ENCODE measurements at regions not wholly inside any gene's neighbourhood (a gene's known extent, or its start where the extent isn't known, plus 50 kb on each side); places are given as distances from the start of the nearest gene placed in this dataset.

DNA sequence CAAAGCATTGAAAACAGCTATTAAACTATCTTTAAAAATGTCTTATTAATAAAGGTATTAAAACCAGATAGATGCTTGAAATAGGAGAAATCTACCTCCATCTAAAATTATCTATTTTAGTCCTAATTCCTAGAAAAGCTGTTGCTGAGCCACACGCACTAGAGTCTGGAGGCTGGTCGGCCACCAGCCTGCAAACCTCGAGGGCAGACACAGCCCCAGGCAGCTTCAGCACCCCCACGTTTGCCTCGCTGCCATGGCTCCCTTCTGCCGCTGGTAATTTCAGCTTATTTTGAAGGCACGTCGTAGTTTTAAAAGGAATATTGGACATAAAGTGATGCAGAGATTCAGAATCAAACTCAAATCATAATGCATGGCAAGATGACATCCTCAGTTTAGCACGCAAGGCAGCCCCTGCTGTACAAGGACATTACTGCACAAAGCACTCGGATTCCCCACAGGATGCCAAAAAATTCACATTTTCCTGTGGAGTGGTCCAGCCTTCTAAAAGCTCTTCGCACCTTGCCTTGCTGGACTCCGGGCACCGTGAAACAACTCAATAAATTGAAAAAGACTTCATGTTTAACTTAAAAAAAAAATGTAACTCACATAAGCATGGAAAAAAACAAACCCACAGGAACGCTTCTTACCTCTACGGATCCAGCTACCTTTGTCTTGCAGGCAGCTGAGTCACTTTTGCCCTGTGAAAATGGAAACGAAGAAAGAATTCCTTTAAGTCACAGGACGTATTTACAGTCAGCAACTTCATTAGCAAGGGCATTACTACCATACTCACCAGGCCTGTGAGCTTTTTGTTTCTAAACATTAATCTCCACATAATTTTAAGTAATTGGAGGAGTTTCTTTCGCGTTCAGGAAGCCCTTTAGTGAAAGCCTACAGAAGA, 143.4 kb upstream of the RPS6KA2 start:
- DNase-seq: no peak

GRCh38 chr6:166769648-166770047, 142.6 kb upstream of the RPS6KA2 start:
- no peak for DNase-seq

DNA sequence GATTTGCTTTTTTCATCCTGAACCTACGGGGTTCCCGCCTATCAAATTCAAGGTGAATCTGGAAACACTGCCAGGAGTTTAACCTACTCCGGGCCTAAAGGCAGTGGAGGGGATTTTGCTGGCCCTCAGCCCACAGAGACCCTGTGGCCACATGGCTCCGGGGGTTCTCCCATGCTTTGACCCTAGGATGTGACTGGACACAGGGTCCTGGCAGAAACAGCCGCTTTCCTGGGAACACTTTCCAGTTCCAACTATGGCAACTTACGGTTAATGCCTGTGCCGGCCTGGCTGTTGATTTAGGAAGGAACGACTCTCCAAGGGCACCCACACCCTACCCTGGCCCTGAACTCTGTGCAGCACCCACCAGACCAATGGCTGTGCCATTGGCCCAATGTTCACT, 141.7 kb upstream of the RPS6KA2 start:
- no peak for DNase-seq

- no peak for DNase-seq
These were observed 140.2 kb upstream of the RPS6KA2 start for GRCh38 chr6:166767230-166767629.

DNA sequence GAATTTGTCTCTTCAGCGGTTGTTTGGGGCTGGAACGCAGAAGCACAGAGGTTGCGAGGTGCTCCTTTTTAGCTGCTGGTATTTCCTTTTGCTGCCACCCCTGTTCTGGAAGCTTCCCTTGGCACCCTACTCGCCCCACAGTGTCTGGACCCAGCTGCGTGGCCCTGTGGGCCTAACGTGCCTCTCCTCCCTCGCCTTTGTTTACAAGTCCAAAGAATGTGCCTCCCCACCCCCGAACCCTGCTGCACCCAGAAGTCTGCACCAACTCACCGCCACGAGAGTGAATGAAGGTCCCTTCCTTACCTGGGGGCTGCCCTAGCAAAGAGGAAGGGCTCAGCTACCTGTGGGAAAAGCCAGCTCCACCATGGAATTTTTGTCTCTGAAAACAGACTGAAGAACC, 139.7 kb upstream of the RPS6KA2 start:
- no peak for DNase-seq

DNA sequence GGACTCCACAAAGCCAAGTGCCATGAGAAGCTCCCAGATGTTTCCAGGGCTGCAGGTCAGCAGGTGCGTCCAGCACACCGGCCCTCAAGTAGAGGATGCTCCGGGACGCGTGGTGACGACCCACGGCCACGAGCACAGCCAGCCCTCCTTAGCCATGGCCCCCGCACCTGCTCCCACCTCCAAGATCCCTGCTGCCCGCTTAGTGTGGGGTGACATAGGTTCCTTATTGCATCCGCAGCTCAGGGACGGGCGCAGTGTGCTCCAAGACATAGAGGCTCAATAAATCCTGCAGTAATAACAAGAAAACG, 138.1 kb upstream of the RPS6KA2 start:
- no peak for DNase-seq

GRCh38 chr6:166764473-166765233, 137.6 kb upstream of the RPS6KA2 start:
- no peak for DNase-seq

DNA sequence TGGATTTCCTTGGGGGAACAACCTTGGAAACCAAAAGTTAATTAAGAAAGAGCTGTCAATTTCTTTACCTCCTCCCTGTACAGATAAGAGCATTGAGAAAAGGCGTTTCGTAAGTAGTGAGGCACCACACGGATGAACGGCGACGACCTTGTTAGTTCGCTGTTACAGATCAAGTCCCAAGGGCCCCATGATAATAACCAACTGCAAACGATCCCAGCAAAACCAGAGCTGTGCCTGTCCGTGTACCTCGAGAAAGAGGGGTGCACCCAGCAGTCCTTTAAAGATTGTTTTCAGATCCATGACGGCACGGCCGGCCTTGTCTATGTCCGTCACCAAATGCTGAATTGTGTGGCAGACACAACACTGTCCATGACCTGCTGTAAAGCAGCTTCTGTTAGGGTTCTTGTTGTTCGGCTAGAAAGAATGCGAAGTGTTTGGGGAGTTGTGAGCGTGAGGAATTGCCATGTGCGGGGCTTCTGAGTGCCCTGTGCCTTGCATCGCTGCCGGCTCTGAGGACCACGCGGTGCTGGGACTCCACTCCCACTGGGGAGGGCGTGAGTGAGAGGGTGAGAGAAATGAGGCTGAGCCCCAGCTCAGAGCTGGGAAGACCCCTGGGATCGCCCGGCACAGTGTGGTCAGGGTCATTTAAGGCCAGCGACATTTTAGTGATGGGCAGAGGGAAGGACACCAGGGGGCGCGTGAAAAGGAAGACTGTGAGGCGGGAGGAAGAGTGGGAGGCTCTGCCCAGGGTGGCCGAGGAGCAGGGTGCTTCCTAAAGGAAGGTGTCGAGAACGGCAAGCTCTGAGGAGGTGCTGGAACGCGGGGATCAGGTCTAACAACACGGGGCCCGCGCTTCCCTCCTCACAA, 136.8 kb upstream of the RPS6KA2 start:
- no peak for DNase-seq

- DNase-seq: no peak
These were observed 134.8 kb upstream of the RPS6KA2 start for GRCh38 chr6:166761801-166762200.

GRCh38 chr6:166760288-166760687, 133.2 kb upstream of the RPS6KA2 start:
- no peak for DNase-seq

DNA sequence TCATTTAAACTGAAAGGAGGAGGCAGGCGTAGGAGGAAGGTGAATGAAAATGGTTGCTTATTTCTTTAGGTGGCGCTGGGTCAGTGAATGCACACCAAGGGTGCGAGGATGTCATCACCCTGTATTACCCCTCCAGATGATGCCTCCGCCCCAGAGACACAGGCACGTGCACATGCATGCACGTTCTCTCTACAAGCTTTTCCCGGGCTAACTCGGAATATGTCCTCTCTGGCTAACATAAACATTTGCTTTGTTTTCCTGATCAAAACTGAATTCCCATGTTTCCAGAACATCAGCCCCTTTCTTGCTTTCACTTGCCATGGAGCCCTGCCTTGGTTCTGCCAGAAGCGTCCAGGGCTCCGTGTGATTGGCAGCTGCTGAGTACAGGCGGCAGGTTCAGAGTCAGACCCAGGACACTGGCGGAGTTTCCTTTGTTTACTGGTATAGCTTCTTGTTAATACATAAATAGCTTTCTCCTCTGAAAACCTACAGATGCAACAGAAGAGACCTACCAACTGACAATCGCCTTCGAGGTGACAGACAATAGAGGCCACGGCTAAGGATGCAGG, 131.2 kb upstream of the RPS6KA2 start:
- DNase-seq: no peak

DNA sequence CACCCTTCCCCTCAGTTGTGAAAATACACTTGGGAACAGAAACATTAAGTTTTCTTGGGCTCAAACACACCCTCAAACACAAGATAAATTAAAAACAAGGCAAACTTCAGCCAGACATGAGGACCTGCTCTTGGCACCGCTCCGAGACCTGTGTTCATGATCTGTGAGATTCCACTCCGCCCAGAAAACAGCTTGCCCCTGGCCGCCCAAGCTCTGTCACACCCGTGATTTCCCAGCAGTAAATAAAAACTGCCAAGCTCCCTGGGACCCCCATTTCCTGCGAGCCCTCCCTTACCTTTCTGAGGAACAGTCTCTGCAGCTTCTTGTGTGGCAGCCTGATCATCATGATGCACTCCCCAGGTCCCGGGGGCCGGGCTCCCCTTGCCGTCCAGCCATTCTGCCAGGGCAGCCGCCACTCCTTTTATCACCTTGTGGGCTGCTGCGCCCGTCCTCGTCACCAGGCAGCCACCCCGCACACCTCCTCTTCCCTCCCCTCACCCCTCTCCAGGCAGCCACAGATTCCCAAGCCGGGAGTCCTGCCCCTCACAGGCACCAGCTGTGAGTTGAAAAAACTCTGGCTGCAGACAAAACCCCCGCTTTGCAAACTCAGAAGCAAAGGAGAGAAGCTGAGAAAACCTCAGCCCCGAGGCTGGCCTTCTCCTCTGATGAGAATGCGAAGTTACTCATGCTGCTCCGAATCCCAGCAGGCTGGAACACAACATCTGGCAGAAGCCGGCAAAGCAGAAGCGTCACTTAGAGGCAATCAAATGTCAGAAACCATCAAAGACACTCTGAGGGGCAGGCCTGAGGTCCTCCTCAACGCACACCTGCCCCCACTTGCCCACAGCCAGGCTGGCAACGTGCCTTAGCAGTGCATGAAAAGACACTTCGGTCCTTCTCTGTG, 130.4 kb upstream of the RPS6KA2 start:
- no peak for DNase-seq

DNA sequence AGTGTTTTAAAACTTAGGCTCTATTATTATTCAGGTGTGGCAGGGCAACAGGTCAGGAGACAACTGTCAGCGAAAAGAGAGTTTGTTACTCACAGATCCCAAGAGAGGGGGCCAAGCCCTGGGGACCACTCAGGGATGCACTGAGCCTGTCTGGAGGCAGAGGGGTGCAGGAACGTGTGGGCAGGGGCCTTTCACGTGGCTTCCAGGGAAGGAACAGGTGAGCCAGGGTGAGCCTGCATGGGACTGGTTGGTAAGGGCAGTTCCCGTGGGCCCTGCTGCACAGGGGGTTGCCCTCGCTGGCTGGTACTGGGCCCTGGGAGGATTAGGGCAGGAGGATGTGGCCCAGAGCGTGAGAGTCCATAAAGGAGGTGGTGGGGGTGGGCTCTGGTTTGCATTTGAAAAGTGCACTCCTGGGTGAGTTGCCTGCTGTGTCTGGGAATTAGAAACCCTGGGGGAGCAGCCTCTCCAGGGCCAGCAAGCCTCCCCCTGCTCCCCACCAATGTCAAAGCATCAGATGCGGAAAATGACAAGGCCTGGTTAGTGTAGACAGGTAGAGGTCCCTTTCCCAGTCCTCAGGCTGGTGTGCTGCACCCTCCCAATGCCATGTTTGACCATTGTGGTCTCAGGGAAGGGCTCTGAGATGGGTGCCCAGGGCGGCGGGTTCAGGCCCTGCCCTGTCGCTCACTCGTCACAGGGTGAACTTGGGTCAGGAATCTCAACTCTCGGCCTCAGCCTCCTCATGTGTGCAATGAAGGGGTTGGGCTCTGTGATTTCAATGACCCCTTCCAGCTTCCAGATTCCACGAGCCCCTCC, 127.4 kb upstream of the RPS6KA2 start:
- no peak for DNase-seq

- DNase-seq: no peak
These were observed 126.1 kb upstream of the RPS6KA2 start for GRCh38 chr6:166752928-166753721.

GRCh38 chr6:166752097-166752496, 125.0 kb upstream of the RPS6KA2 start:
- DNase-seq: no peak

GRCh38 chr6:166751051-166751595, 124.1 kb upstream of the RPS6KA2 start:
- DNase-seq: peak; percentile 58

- DNase-seq: no peak
These were observed 123.2 kb upstream of the RPS6KA2 start for GRCh38 chr6:166750108-166750793.

DNA sequence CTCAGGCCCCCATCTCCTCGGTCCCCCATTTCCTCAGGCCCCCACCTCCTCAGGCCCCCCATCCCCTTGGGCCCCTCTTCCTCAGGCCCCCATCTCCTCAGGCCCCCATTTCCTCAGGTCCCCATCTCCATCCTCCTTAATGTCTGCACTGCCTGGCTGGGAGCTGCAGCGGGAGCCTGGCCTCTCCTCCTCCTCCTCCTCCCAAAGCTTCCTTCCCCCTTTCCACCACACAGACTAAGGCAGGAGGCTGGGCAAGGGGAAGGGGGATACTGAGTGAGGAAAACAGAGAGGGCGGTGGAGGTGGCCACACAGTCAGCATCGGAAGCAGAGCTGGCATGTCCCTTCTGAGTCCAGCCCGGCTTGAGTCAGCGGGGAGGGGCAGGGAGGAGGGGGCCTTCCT, 122.6 kb upstream of the RPS6KA2 start:
- DNase-seq: no peak

Data from hematopoietic multipotent progenitor cell treated with erythropoietin and hydrocortisone succinate and interleukin-3 and kit ligand, for 8 days (in vitro differentiated cells).